ENCODE measurements at regions not wholly inside any gene's neighbourhood (a gene's known extent, or its start where the extent isn't known, plus 50 kb on each side); places are given as distances from the start of the nearest gene placed in this dataset.

GRCh38 chr11:27904358-27905055 lies 203.4 kb downstream of the KIF18A start:
- DNase-seq, result no peak

- no peak for DNase-seq
These were observed 202.8 kb upstream of the BDNF start for GRCh38 chr11:27902981-27903624.

GRCh38 chr11:27898166-27898565 lies 197.9 kb upstream of the BDNF start:
- no peak for DNase-seq

GRCh38 chr11:27896096-27896495 lies 195.8 kb upstream of the BDNF start:
- no peak for DNase-seq

GRCh38 chr11:27894552-27894951 lies 194.3 kb upstream of the BDNF start:
- DNase-seq, result no peak

GRCh38 chr11:27886857-27887256 lies 186.6 kb upstream of the BDNF start:
- DNase-seq, result no peak

- no peak for DNase-seq
These were observed 181.9 kb upstream of the BDNF start for GRCh38 chr11:27882066-27882697.

- no peak for DNase-seq
These were observed 175.8 kb upstream of the BDNF start for GRCh38 chr11:27875831-27876775.

GRCh38 chr11:27874998-27875830 lies 175.0 kb upstream of the BDNF start:
- DNase-seq, result no peak

GRCh38 chr11:27873664-27874063 lies 173.4 kb upstream of the BDNF start:
- DNase-seq, result no peak

- DNase-seq, result no peak
These were observed 170.8 kb upstream of the BDNF start for GRCh38 chr11:27871056-27871455.

- no peak for DNase-seq
These were observed 169.4 kb upstream of the BDNF start for GRCh38 chr11:27869701-27870100.

GRCh38 chr11:27868709-27869108 lies 168.5 kb upstream of the BDNF start:
- DNase-seq, result no peak

GRCh38 chr11:27868226-27868625 lies 168.0 kb upstream of the BDNF start:
- no peak for DNase-seq

GRCh38 chr11:27865105-27865504 lies 164.8 kb upstream of the BDNF start:
- no peak for DNase-seq

GRCh38 chr11:27864611-27865010 lies 164.4 kb upstream of the BDNF start:
- no peak for DNase-seq

GRCh38 chr11:27864091-27864491 lies 163.8 kb upstream of the BDNF start:
- DNase-seq, result no peak

GRCh38 chr11:27863637-27864036 lies 163.4 kb upstream of the BDNF start:
- no peak for DNase-seq

GRCh38 chr11:27861706-27862430 lies 161.6 kb upstream of the BDNF start:
- DNase-seq, result no peak

GRCh38 chr11:27860811-27861210 lies 160.6 kb upstream of the BDNF start:
- no peak for DNase-seq

- DNase-seq, result no peak
These were observed 158.6 kb upstream of the BDNF start for GRCh38 chr11:27858866-27859265.

GRCh38 chr11:27857588-27857987 lies 157.3 kb upstream of the BDNF start:
- DNase-seq, result no peak
